ENCODE measurements at regions not wholly inside any gene's neighbourhood (a gene's known extent, or its start where the extent isn't known, plus 50 kb on each side); places are given as distances from the start of the nearest gene placed in this dataset.
"Not testable (repeated sequence)": the region's sequence is repeated elsewhere in the genome, so short reads cannot be mapped to it uniquely, and the experiment has no call there.

DNA sequence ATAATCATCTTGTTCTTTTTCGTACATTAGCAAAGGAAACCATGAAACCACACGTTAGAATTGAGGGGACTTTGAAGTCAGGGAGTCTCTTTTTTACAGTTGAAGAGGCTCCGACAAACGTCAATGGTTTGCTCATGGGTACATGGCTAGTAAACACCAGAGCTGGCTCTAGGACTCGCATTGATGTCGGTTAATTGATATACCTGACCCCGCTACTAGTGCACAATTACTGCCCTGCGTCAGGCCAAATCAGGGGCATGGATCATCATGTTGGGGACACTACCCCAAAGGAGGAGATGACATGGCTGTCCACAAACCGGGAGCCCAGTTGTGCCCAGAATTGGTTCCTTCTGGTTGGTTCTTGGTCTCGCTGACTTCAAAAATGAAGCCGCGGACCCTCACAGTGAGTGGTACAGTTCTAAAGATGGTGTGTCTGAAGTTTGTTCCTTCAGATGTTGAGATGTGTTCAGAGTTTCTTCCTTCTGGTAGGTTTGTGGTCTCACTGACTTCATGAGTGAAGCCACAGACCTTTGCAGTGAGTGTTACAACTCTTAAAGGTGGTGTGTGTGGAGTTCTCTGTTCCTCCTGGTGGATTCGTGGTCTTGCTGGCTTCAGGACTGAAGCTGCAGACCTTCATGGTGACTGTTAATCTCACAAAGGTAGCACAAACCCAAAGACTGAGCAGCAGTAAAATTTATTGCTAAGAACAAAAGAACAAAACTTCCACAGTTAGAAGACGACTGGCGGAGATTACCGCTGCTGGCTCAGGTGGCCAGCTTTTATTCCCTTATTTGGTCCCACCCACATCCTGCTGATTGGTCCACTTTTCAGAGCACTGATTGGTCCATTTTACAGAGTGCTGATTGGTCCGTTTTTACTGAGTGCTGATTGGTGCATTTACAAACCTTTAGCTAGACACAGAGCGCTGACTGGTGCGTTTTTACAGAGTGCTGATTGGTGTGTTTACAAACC, 126.9 kb upstream of the ERRFI1 start:
- CTCF ChIA-PET = interaction anchor here (0.6 to 2.0 kb wide), 6 partner anchors 10 to 122 kb away, joined by 3 to 7 read pairs (median 5); no protein-coding TSS in a partner anchor
- peaks cover 12% of the 10 kb centered on the region for H3K9me3 Mint-ChIP-seq
- H3K27me3 Mint-ChIP-seq = peaks cover 24% of the 10 kb centered on the region
- POLR2A ChIA-PET = interaction anchor here (0.7 kb wide), 1 partner anchor 14 kb away, joined by 3 read pairs; no protein-coding TSS in a partner anchor
- peaks cover 55% of the 10 kb centered on the region for H3K4me1 Mint-ChIP-seq
- H3K27ac Mint-ChIP-seq = peak overlapping the region; percentile 99
- H3K4me3 Mint-ChIP-seq = peak overlapping the region; percentile 56
- peak; percentile 75 for DNase-seq
- peaks cover 8% of the 10 kb centered on the region for H3K36me3 Mint-ChIP-seq (ENCODE audit: low read depth)

DNA sequence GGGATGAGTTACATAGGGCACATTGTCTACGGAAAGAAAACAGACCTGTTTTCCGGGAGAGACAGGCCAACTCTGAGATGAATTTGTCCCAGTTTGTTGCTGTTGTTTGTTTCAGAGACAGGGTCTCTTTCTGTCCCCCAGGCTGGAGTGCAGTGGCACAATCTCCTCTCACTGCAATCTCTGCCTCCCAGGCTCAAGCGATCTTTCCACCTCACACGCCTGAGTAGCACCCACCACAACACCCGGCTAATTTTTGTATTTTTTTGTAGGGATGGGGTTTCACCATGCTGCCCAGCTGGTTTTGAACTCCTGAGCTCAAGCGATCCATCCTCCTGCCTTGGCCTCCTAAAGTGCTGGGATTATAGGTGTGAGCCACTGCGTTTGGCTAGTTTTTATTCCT, 125.5 kb upstream of the ERRFI1 start:
- DNase-seq = no peak
- Mint-ChIP-seq H3K27ac (no peak overlapping the region), H3K4me3 (no peak overlapping the region), H3K36me3 (ENCODE audit: low read depth) (peaks cover 8% of the 10 kb centered on the region), H3K9me3 (peaks cover 12% of the 10 kb centered on the region), H3K4me1 (peaks cover 57% of the 10 kb centered on the region), H3K27me3 (peaks cover 29% of the 10 kb centered on the region)
- ChIA-PET CTCF (interaction anchor here (0.7 to 1.2 kb wide), 3 partner anchors 9 to 60 kb away, joined by 3 to 6 read pairs (median 4); no protein-coding TSS in a partner anchor), POLR2A (no interaction called here)

DNA sequence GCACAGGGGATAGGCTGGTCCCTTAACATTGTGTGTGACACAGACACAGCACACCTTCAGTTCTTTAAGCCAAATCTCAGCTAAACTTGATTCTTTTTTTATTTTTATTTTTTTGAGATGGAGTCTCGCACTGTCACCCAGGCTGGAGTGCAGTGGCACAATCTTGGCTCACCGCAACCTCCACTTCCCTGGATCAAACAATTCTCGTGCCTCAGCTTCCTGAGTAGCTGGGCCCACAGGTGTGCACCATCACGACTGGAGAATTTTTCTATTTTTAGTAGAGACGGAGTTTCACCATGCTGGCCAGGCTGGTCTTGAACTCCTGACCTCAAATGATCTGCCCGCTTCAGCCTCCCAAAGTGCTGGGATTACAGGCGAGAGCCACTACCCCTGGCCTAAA, 123.6 kb upstream of the ERRFI1 start:
- H3K9me3 Mint-ChIP-seq = peaks cover 12% of the 10 kb centered on the region
- H3K36me3 Mint-ChIP-seq (ENCODE audit: low read depth); CTCF ChIA-PET; POLR2A ChIA-PET; H3K4me3 Mint-ChIP-seq: not testable (repeated sequence)
- H3K27ac Mint-ChIP-seq = peak overlapping the region; percentile 21
- peak; percentile 46 for DNase-seq
- peaks cover 65% of the 10 kb centered on the region for H3K4me1 Mint-ChIP-seq
- peaks cover 26% of the 10 kb centered on the region for H3K27me3 Mint-ChIP-seq

DNA sequence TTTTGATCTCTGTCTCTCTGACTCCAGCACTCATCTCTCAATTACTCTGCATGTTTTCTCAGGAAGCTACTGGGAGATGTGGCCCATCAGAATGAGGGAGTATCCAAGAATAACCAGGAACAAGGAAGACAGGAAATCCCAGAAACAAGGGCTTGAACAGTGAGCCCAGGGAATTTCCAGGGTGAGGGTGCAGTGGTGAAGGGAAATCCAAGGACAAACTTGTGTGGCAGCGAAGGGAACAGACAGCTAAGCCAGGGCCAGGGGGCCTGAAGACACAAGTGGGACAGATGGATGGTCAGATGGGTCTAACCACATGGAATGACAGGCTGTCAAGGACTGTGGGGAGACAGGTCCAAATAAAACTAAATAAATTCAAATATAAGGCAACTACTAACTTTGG, 121.8 kb upstream of the ERRFI1 start:
- H3K36me3 Mint-ChIP-seq (ENCODE audit: low read depth) = peaks cover 4% of the 10 kb centered on the region
- peaks cover 50% of the 10 kb centered on the region for H3K4me1 Mint-ChIP-seq
- CTCF ChIA-PET = interaction anchor here (0.6 kb wide), 1 partner anchor 125 kb away, joined by 3 read pairs; no protein-coding TSS in a partner anchor

DNA sequence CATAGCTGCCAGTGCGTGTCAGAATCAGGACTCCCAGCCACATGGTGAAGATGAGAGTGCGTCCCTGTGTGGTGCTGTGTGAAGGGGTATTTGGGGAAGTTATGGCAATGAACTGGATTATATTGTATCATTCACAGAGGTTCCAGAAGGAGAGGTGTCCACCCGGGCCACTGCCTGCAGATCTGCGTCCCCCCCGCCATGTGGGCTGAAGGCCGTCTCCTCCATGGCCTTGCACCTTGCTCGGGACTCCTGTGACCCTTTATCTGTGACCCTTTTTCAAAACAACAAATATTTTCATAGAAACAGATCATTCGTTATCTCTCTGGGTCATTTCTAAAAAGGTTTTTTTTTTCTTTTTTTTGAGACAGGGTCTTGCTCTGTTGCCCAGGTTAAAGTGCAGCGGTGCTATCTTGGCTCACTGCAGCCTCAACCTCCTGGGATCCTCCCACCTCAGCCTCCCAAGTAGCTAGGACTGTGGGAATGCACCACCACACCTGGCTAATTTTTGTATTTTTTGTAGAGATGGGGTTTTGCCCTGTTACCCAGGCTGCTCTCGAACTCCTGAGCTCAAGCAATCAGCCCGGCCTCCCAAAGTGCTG, 120.2 kb upstream of the ERRFI1 start:
- Mint-ChIP-seq H3K27me3 (peaks cover 30% of the 10 kb centered on the region), H3K9me3 (peaks cover under 1% of the 10 kb centered on the region), H3K36me3 (ENCODE audit: low read depth) (peaks cover 4% of the 10 kb centered on the region), H3K27ac (no peak overlapping the region), H3K4me1 (peaks cover 34% of the 10 kb centered on the region), H3K4me3 (no peak overlapping the region)
- POLR2A ChIA-PET = no interaction called here
- CTCF ChIA-PET = no interaction called here
- DNase-seq = no peak

More for the DNA sequence above, 121.8 kb upstream of the ERRFI1 start:
- H3K27me3 Mint-ChIP-seq = peaks cover 30% of the 10 kb centered on the region
- no peak for DNase-seq
- H3K9me3 Mint-ChIP-seq = peaks cover 4% of the 10 kb centered on the region
- H3K27ac Mint-ChIP-seq = no peak overlapping the region
- H3K4me3 Mint-ChIP-seq = no peak overlapping the region
- POLR2A ChIA-PET = no interaction called here

DNA sequence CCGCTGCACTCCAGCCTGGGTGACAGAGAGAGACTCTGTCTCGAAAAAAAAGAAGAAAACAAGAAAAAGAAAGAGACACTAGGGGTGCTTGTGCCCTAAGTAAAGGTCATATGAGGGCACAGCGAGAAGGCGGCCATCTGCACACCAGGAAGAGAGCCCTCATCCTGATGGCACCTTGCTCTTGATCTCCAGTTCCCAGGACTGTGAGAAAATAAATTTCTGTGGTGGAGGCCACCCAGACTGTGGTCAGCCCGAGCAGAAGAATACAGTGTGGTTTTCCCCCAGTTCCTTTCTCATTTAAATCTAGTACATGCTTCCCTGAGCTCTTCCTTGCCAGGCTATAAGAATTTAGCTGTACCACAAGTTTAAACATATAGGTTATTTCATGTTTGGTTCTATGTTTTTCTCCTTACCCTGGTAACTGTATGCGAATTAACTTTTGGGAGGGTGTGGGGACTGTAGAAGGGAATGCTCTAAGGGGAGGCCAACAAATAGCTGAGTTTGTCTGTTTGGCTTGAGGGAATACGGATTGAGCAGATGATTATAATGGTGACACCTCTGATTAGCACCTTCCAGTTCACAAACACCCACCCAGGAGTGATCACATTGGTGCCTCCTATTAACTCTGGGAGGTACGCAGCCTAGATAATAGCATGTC, 119.6 kb upstream of the ERRFI1 start:
- H3K36me3 Mint-ChIP-seq (ENCODE audit: low read depth) = peaks cover 1% of the 10 kb centered on the region
- ChIA-PET CTCF (interaction anchor here (1.0 to 1.6 kb wide), 2 partner anchors 9 kb away, joined by 3 to 5 read pairs; no protein-coding TSS in a partner anchor), POLR2A (no interaction called here)
- DNase-seq = no peak
- H3K27ac Mint-ChIP-seq = no peak overlapping the region
- H3K4me3 Mint-ChIP-seq = no peak overlapping the region
- H3K27me3 Mint-ChIP-seq = peaks cover 28% of the 10 kb centered on the region
- H3K9me3 Mint-ChIP-seq = no peaks in the 10 kb centered on the region
- H3K4me1 Mint-ChIP-seq = peaks cover 28% of the 10 kb centered on the region

DNA sequence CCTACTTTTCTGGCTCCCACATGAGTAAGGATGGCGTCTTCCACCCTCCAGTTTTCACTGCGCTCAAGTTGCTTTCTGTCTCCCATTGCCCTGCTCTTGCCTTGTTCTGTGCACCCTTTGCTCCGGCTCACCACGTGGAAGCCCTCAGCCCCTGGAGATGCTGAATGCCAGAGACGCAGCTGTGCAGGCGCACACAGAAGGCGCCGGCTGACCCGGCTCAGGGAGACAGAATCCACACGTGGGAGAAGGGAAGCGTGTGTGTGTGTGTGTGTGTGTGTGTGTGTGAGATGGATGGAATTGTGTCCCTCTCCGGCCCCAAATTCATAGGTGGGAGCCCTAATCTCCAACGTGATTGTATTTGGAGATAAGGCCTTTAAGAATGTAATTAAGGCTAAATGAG, 118.2 kb upstream of the ERRFI1 start:
- H3K9me3 Mint-ChIP-seq = no peaks in the 10 kb centered on the region
- H3K4me1 Mint-ChIP-seq = peaks cover 17% of the 10 kb centered on the region
- POLR2A ChIA-PET = no interaction called here
- DNase-seq = no peak
- no peak overlapping the region for H3K27ac Mint-ChIP-seq
- H3K4me3 Mint-ChIP-seq = no peak overlapping the region
- no peaks in the 10 kb centered on the region for H3K36me3 Mint-ChIP-seq (ENCODE audit: low read depth)
- CTCF ChIA-PET = interaction anchor here (1.0 to 1.6 kb wide), 3 partner anchors 8 to 12 kb away, joined by 3 to 5 read pairs (median 3); no protein-coding TSS in a partner anchor
- peaks cover 26% of the 10 kb centered on the region for H3K27me3 Mint-ChIP-seq

DNA sequence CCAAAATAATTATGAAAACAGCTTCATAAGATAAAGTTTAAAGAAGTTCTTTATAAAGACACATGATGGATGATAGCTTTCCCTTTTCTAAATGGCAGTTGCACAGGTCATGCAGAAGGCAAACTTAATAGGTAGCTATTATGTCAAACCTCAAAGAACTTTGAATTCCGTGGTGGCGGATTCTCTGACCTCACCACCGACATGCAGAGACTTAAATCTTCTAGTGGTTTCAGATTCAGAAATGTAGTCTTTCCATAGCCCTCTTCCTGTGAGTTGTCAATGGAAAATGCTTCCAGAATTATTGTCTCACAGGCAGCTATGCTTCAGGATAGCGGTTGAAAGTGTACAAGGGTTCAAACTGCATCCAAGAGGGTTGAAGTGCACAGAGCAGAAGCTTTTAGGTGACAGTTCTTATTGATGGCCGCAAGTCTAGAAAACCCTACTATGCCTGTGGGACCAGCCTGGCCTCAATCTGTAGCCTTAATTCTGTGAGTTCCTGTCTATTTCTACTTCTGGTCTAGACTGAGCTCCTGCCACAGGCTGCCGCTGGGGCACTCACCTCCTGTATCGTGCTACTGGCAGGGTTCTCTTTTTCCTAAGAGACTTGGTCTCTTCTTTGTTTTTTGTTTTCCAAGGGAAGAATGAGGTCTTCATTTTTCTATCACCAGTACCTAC, 117.0 kb upstream of the ERRFI1 start:
- POLR2A ChIA-PET = interaction anchor here (0.5 kb wide), 1 partner anchor 85 kb away, joined by 3 read pairs; no protein-coding TSS in a partner anchor
- no peak overlapping the region for H3K27ac Mint-ChIP-seq
- no peak overlapping the region for H3K4me3 Mint-ChIP-seq
- DNase-seq = no peak
- no peaks in the 10 kb centered on the region for H3K9me3 Mint-ChIP-seq
- peaks cover 20% of the 10 kb centered on the region for H3K27me3 Mint-ChIP-seq
- CTCF ChIA-PET = interaction anchor here (0.9 to 1.3 kb wide), 5 partner anchors 9 to 34 kb away, joined by 3 to 6 read pairs (median 3); no protein-coding TSS in a partner anchor
- no peaks in the 10 kb centered on the region for H3K36me3 Mint-ChIP-seq (ENCODE audit: low read depth)
- H3K4me1 Mint-ChIP-seq = peaks cover 11% of the 10 kb centered on the region

DNA sequence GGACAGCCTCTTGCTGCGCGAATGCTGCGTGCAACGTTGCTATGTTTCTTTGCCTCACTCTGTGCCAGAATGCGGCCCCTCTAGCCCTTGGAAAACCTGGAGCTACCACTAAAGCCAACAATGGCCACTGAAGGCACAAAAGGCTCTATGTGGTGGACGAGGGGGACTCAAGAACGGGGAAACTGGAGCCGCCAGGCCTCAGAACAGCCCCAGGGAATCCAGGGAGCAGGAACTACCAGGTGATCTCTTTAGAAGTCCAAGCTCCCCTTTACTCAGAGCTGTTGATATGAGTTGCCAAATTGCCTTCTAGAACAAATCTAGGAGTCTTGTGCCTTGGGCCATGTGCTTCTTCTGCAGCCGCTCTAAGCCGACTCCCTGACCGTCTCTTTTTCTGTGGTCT, 113.8 kb upstream of the ERRFI1 start:
- H3K27ac Mint-ChIP-seq = no peak overlapping the region
- ChIA-PET POLR2A (no interaction called here), CTCF (no interaction called here)
- H3K9me3 Mint-ChIP-seq = no peaks in the 10 kb centered on the region
- H3K4me1 Mint-ChIP-seq = no peaks in the 10 kb centered on the region
- H3K27me3 Mint-ChIP-seq = peaks cover 31% of the 10 kb centered on the region
- no peak overlapping the region for H3K4me3 Mint-ChIP-seq
- DNase-seq = no peak
- no peaks in the 10 kb centered on the region for H3K36me3 Mint-ChIP-seq (ENCODE audit: low read depth)

DNA sequence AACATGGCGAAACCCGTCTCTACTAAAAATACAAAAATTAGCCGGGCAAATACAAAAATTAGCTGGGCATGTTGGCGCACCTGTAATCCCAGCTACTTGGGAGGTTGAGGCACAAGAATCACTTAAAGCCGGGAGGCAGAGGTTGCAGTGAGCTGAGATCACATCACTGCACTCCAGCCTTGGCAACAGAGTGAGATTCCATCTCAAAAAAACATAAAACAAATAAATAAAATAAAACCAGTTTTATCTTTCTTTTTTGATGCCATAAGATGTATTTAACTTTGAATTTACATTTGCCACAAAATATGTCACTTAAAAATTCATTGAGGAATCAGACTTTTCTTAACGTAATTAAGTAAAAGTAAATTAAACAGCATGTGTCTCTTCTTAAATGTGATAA, 113.3 kb upstream of the ERRFI1 start:
- peaks cover 36% of the 10 kb centered on the region for H3K27me3 Mint-ChIP-seq
- POLR2A ChIA-PET = no interaction called here
- H3K4me3 Mint-ChIP-seq = no peak overlapping the region
- CTCF ChIA-PET = interaction anchor here (4.1 kb wide), 1 partner anchor 12 kb away, joined by 12 read pairs; no protein-coding TSS in a partner anchor
- DNase-seq = no peak
- H3K9me3 Mint-ChIP-seq = no peaks in the 10 kb centered on the region
- no peaks in the 10 kb centered on the region for H3K4me1 Mint-ChIP-seq
- H3K27ac Mint-ChIP-seq = no peak overlapping the region
- H3K36me3 Mint-ChIP-seq (ENCODE audit: low read depth) = no peaks in the 10 kb centered on the region

DNA sequence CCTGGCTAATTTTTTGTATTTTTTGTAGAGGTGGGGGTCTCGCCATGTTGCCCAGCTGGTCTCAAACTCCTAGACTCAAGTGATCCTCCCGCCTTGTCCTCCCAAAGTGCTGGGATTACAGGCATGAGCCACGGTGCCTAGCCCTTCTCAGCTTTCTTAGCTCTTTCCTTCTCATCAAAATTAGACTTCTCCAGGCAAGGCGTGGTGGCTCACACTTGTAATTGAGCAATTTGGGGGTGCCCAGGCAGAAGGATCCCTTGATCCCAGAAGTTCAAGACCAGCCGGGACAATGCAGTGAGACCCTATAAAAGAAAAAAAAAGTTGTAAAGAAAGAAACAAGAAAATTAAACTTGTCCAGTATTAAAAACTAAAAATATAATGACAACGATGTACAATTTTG, 112.6 kb upstream of the ERRFI1 start:
- Mint-ChIP-seq H3K27ac (no peak overlapping the region), H3K9me3 (no peaks in the 10 kb centered on the region), H3K36me3 (ENCODE audit: low read depth) (no peaks in the 10 kb centered on the region), H3K4me1 (no peaks in the 10 kb centered on the region), H3K4me3 (no peak overlapping the region), H3K27me3 (peaks cover 35% of the 10 kb centered on the region)
- no peak for DNase-seq
- CTCF ChIA-PET = interaction anchor here (4.1 kb wide), 1 partner anchor 11 kb away, joined by 12 read pairs; no protein-coding TSS in a partner anchor
- POLR2A ChIA-PET = no interaction called here

Measured in activated CD4-positive, alpha-beta T cell treated with anti-CD3 and anti-CD28 coated beads, Interleukin-2, amount 10 ng/mL, durations not matched to agents 7 days and 5 days (primary cell).